Stimulated activated CD4-positive, alpha-beta T cell treated with anti-CD3 and anti-CD28 coated beads, Interleukin-2, amount 100 ng/mL, for 48 hours (primary cell): ENCODE measurements at regions not wholly inside any gene's neighbourhood (a gene's known extent, or its start where the extent isn't known, plus 50 kb on each side); places are given as distances from the start of the nearest gene placed in this dataset.

Experiments used
- DNase-seq, 2 donors: peaks; one replicate each; pipeline ENCODE4 v3.0.0-alpha.2; 2020

- no peak for DNase-seq
Observed at GRCh38 chr3:64351713-64352638, 126.7 kb upstream of the PRICKLE2 start.

GRCh38 chr3:64349551-64349950, 124.3 kb upstream of the PRICKLE2 start:
- no peak for DNase-seq

GRCh38 chr3:64345371-64345770, 120.1 kb upstream of the PRICKLE2 start:
- DNase-seq: no peak

- no peak for DNase-seq
Observed at GRCh38 chr3:64344721-64345207, 119.5 kb upstream of the PRICKLE2 start.

- no peak for DNase-seq
Observed at GRCh38 chr3:64343689-64344430, 118.6 kb upstream of the PRICKLE2 start.

GRCh38 chr3:64342940-64343688, 117.8 kb upstream of the PRICKLE2 start:
- DNase-seq: no peak

GRCh38 chr3:64341296-64341695, 116.0 kb upstream of the PRICKLE2 start:
- no peak for DNase-seq

- DNase-seq: no peak
Observed at GRCh38 chr3:64340641-64341101, 115.4 kb upstream of the PRICKLE2 start.

- no peak for DNase-seq
Observed at GRCh38 chr3:64336488-64336887, 111.2 kb upstream of the PRICKLE2 start.

GRCh38 chr3:64332459-64333350, 107.4 kb upstream of the PRICKLE2 start:
- DNase-seq: no peak

- DNase-seq: no peak
Observed at GRCh38 chr3:64331605-64332004, 106.3 kb upstream of the PRICKLE2 start.

- DNase-seq: no peak
Observed at GRCh38 chr3:64329037-64329436, 103.8 kb upstream of the PRICKLE2 start.

- no peak for DNase-seq
Observed at GRCh38 chr3:64327100-64327804, 102.0 kb upstream of the PRICKLE2 start.

GRCh38 chr3:64321747-64322146, 96.5 kb upstream of the PRICKLE2 start:
- no peak for DNase-seq

- no peak for DNase-seq
Observed at GRCh38 chr3:64319391-64319790, 94.1 kb upstream of the PRICKLE2 start.

- DNase-seq: no peak
Observed at GRCh38 chr3:64318668-64319271, 93.5 kb upstream of the PRICKLE2 start.

- DNase-seq: no peak
Observed at GRCh38 chr3:64318001-64318400, 92.7 kb upstream of the PRICKLE2 start.

GRCh38 chr3:64316971-64317370, 91.7 kb upstream of the PRICKLE2 start:
- no peak for DNase-seq

GRCh38 chr3:64311424-64312061, 86.3 kb upstream of the PRICKLE2 start:
- no peak for DNase-seq

- no peak for DNase-seq
Observed at GRCh38 chr3:64308931-64309330, 83.7 kb upstream of the PRICKLE2 start.
